Posterior cingulate gyrus (tissue), 11 donors: ENCODE measurements at regions not wholly inside any gene's neighbourhood (a gene's known extent, or its start where the extent isn't known, plus 50 kb on each side); places are given as distances from the start of the nearest gene placed in this dataset.

ENCODE experiments used
- DNase-seq, 10 donors: peaks; one replicate each; pipeline versions ENCODE4 v3.0.0 to v3.0.0-alpha.2; 2020 to 2021; ENCODE audit warnings: mixed read lengths in 3 of 10
- intact Hi-C: fragments of 100-400 bp; cut with DNase I; formaldehyde crosslinking; loops from one replicate; pipeline ENCODE4 v1.15.1; 2023

- no peak for DNase-seq
- intact Hi-C loops = no loop called here
Observed at GRCh38 chr7:50181081-50181480, 88.0 kb upstream of the ZPBP start.

- DNase-seq = no peak
- intact Hi-C loops = no loop called here
Observed at GRCh38 chr7:50178166-50178565, 85.1 kb upstream of the ZPBP start.

- intact Hi-C loops = no loop called here
- DNase-seq = no peak
Observed at GRCh38 chr7:50174948-50175347, 81.9 kb upstream of the ZPBP start.

GRCh38 chr7:50166997-50167965 is 74.2 kb upstream of the ZPBP start:
- no peak for DNase-seq
- intact Hi-C loops = no loop called here

GRCh38 chr7:50164559-50165170 is 71.6 kb upstream of the ZPBP start:
- intact Hi-C loops = no loop called here
- DNase-seq = no peak

- DNase-seq = no peak
- intact Hi-C loops = no loop called here
Observed at GRCh38 chr7:50160206-50160605, 67.2 kb upstream of the ZPBP start.

GRCh38 chr7:50159154-50159553 is 66.1 kb upstream of the ZPBP start:
- DNase-seq = no peak
- intact Hi-C loops = no loop called here

- intact Hi-C loops = no loop called here
- DNase-seq = no peak
Observed at GRCh38 chr7:50156706-50157105, 63.7 kb upstream of the ZPBP start.

GRCh38 chr7:50156163-50156562 is 63.1 kb upstream of the ZPBP start:
- intact Hi-C loops = no loop called here
- no peak for DNase-seq

- intact Hi-C loops = no loop called here
- no peak for DNase-seq
Observed at GRCh38 chr7:50155755-50156154, 62.7 kb upstream of the ZPBP start.

GRCh38 chr7:50153995-50154394 is 60.9 kb upstream of the ZPBP start:
- intact Hi-C loops = no loop called here
- no peak for DNase-seq

GRCh38 chr7:50153148-50153547 is 60.1 kb upstream of the ZPBP start:
- intact Hi-C loops = no loop called here
- DNase-seq = no peak

- intact Hi-C loops = no loop called here
Observed at GRCh38 chr7:50152486-50152885, 59.4 kb upstream of the ZPBP start.

GRCh38 chr7:50151661-50152060 is 58.6 kb upstream of the ZPBP start:
- DNase-seq = no peak
- intact Hi-C loops = no loop called here

More at GRCh38 chr7:50152486-50152885, 59.4 kb upstream of the ZPBP start:
- no peak for DNase-seq

GRCh38 chr7:50151001-50151400 is 58.0 kb upstream of the ZPBP start:
- intact Hi-C loops = no loop called here
- no peak for DNase-seq

GRCh38 chr7:50149369-50149768 is 56.3 kb upstream of the ZPBP start:
- intact Hi-C loops = no loop called here
- no peak for DNase-seq

GRCh38 chr7:50147951-50148808 is 55.1 kb upstream of the ZPBP start:
- intact Hi-C loops = no loop called here
- no peak for DNase-seq

- no peak for DNase-seq
- intact Hi-C loops = no loop called here
Observed at GRCh38 chr7:50146692-50147091, 53.6 kb upstream of the ZPBP start.

- DNase-seq = no peak
Observed at GRCh38 chr7:50145801-50146338, 52.8 kb upstream of the ZPBP start.

GRCh38 chr7:50145226-50145625 is 52.2 kb upstream of the ZPBP start:
- DNase-seq = no peak
- intact Hi-C loops = no loop called here

More at GRCh38 chr7:50145801-50146338, 52.8 kb upstream of the ZPBP start:
- intact Hi-C loops = no loop called here
